AG04450 (cell line): ENCODE measurements at regions not wholly inside any gene's neighbourhood (a gene's known extent, or its start where the extent isn't known, plus 50 kb on each side); places are given as distances from the start of the nearest gene placed in this dataset.
A peak's percentile ranks its signal among the peaks of the same experiment; 100 is the strongest.

ENCODE experiments used
- CTCF ChIA-PET: fragments of 300-600, 350-600 bp; formaldehyde crosslinking; extraction: SDS; loops from one replicate; lab custom pipeline; 2022; ENCODE audit warnings: antibody characterized with exemption, inconsistent platforms; lab: Charles Lee
- POLR2A ChIA-PET: fragments of 350-600 bp; formaldehyde crosslinking; extraction: SDS; loops from one replicate; lab custom pipeline; 2021; ENCODE audit warnings: antibody characterized with exemption, inconsistent platforms; lab: Yijun Ruan, JAX
- DNase-seq: peaks from one replicate; pipeline ENCODE4 v3.0.0-alpha.2; 2011; ENCODE audit warnings: low read depth, low spot score
- H3K27ac ChIP-seq: one replicate; pipeline ENCODE4 v1.5.1; 2012; ENCODE audit warnings: low read depth, low read length, control low read depth
- H3K27me3 ChIP-seq: one replicate; pipeline ENCODE4 v1.6.0; 2012; ENCODE audit warnings: low read length; ENCODE audit not compliant: control insufficient read depth, insufficient read depth
- H3K4me3 ChIP-seq: 2 replicates; pipeline ENCODE4 v1.5.1; 2011; ENCODE audit warnings: mild to moderate bottlenecking, low read depth, low read length, control low read depth
- H3K9me3 ChIP-seq: 2 replicates; pipeline ENCODE4 v1.5.1; 2012; ENCODE audit warnings: low read length; ENCODE audit not compliant: control insufficient read depth, insufficient read depth
- TF ChIP-seq, protein P1 (sequence below): IDR thresholded peaks from 2 replicates; pipeline ENCODE4 v1.5.1; 2011; ENCODE audit warnings: low read depth, low read length, control low read depth, inconsistent platforms

DNA sequence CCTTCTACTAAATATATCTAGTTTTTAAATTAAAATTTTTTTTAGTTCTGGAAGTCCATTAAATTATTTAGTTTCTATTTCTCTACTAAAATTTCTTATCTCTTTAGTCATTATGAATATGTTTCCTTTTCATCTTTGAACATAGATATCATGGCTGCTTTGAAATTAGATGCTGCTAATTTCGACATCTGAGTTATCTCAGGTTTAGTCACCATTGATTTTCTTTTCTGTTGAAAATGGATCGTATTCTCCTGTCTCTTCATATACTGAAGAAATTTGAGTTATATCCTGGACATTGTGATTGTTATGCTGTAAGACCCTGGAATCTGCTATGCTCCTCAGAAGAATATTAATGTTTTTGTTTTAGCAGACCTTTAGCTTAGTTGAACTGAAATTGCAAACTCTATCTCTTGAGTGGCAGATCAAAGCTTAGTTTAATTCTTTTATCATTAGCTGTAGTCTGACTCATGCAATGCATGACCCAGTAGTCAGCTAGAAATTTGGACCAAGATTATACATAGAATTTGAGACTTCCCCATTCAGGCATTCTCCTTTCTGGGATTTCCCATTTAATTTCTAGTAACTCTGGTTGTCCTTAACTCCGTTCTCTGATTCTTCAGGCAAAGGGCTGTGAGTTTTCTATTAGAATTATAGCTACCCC lies 439.8 kb upstream of the IL12A start:
- CTCF ChIA-PET, result interaction anchor here (0.9 kb wide), 1 partner anchor 38 kb away, joined by 3 read pairs; no protein-coding TSS in a partner anchor
- Histone ChIP-seq H3K4me3 (no peak overlapping the region), H3K9me3 (no peaks in the 10 kb centered on the region), H3K27me3 (no peaks in the 10 kb centered on the region), H3K27ac (no peak overlapping the region)
- peak; percentile 36 for DNase-seq
- TF ChIP-seq, protein P1, sequence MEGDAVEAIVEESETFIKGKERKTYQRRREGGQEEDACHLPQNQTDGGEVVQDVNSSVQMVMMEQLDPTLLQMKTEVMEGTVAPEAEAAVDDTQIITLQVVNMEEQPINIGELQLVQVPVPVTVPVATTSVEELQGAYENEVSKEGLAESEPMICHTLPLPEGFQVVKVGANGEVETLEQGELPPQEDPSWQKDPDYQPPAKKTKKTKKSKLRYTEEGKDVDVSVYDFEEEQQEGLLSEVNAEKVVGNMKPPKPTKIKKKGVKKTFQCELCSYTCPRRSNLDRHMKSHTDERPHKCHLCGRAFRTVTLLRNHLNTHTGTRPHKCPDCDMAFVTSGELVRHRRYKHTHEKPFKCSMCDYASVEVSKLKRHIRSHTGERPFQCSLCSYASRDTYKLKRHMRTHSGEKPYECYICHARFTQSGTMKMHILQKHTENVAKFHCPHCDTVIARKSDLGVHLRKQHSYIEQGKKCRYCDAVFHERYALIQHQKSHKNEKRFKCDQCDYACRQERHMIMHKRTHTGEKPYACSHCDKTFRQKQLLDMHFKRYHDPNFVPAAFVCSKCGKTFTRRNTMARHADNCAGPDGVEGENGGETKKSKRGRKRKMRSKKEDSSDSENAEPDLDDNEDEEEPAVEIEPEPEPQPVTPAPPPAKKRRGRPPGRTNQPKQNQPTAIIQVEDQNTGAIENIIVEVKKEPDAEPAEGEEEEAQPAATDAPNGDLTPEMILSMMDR, result no peak
- POLR2A ChIA-PET, result no interaction called here

DNA sequence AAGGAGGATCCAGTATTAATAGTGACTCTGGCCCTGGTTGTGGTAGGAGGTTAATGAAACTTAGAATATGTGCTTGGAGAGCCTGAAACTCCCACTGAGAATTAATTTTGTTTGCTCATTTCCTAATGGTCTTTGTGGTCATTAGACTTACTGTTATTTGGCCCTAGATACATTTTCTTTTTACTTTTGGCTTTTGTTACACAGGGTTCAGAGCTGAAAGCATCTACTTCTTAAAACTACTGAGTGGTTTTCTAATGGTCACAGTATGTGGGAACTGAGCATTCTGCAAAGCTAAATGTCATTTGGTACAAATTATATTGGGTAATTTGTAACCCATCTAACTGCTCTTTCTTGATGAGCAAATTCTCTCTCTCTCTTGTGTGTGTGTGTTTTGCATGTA lies 433.4 kb upstream of the IL12A start:
- no peak overlapping the region for H3K27ac ChIP-seq
- peaks cover 9% of the 10 kb centered on the region for H3K27me3 ChIP-seq
- DNase-seq, result no peak
- CTCF ChIA-PET, result no interaction called here
- H3K4me3 ChIP-seq, result no peak overlapping the region
- POLR2A ChIA-PET, result no interaction called here
- TF ChIP-seq, protein P1, result no peak
- no peaks in the 10 kb centered on the region for H3K9me3 ChIP-seq

DNA sequence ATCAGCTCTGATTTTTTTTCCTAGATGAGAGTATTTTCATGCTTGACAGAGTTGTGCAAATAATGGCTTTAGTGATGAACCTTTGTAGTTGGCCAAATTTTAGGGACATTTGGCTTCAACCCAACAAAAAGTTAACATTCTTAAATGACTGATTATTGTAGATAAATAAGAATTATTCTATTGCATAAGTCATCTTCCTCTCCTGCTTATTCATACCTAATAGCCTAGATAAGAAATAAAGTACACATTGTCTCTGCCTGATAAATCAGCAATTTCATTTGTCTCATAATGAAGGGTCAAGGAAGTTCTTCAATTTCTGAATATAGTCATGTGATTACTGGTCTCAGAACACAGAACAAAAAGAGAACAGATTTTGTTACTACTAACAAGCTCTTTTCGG lies 428.9 kb upstream of the IL12A start:
- ChIA-PET CTCF (interaction anchor here (0.8 kb wide), 1 partner anchor 238 kb away, joined by 3 read pairs; no protein-coding TSS in a partner anchor), POLR2A (no interaction called here)
- Histone ChIP-seq H3K4me3 (no peak overlapping the region), H3K27me3 (peaks cover 18% of the 10 kb centered on the region), H3K27ac (no peak overlapping the region), H3K9me3 (no peaks in the 10 kb centered on the region)
- TF ChIP-seq, protein P1, result no peak
- no peak for DNase-seq

DNA sequence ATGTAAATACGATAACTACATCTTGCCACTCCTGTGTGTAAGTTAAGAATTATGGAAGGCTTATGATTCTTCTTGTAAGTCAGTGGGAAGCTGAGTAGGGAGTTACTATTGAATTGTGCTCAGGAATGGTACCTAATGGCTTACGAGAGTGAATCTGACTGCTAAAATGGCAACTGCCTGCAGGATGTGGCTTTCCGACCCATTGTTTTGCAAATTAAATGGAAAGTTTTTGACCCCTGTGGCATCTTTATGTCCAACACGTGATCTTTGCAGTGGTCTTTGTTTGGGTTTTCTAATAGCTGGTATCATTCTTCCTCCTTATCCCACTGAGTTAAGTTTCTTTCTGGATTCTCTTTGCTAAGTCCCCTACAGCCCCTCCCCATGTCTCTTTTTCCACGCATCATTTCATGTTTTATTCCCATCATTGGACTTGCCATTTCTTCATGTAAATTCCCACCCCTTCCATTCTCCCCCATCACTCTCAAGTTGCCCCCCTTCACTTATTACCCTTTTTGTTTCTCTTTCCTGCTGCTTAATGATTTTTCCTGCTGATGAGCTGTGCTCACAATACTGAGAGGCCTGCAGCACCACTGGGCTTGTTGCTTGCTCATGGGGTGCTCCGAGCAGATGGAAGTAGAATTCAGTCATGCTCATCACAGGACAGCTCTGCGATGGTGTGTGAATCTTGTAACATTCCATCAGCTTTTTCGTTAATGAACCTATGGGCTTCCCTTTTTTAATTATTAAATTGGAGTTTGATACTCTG lies 428.2 kb upstream of the IL12A start:
- POLR2A ChIA-PET, result interaction anchor here (0.6 kb wide), 1 partner anchor 19 kb away, joined by 9 read pairs; no protein-coding TSS in a partner anchor
- H3K9me3 ChIP-seq, result no peaks in the 10 kb centered on the region
- TF ChIP-seq, protein P1, result no peak
- H3K4me3 ChIP-seq, result no peak overlapping the region
- DNase-seq, result no peak
- H3K27ac ChIP-seq, result no peak overlapping the region
- CTCF ChIA-PET, result interaction anchor here (0.6 to 1.0 kb wide), 3 partner anchors 56 to 245 kb away, joined by 3 to 5 read pairs (median 4); no protein-coding TSS in a partner anchor
- H3K27me3 ChIP-seq, result peaks cover 18% of the 10 kb centered on the region

DNA sequence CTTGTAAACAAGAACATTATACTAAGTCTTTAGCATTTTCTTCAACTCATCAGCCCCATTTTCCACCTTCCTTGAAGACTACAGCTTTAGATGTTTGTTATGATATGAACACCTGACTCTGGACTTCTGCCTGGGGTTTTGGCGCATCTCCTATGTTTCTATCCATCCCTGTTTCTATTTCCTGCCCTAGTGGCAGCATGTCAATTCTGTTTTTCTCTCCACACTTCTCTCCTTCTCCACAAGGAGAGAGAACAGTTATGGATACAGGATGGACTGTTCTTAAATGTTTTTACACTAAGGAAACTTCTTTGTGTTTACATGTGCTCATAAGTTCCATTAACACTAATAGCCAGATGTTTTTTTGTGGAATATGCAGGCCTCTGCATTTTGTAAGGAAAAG lies 423.3 kb upstream of the IL12A start:
- ChIA-PET POLR2A (no interaction called here), CTCF (no interaction called here)
- no peak for DNase-seq
- H3K9me3 ChIP-seq, result no peaks in the 10 kb centered on the region
- no peak overlapping the region for H3K4me3 ChIP-seq
- TF ChIP-seq, protein P1, result no peak
- peaks cover 8% of the 10 kb centered on the region for H3K27me3 ChIP-seq
- no peak overlapping the region for H3K27ac ChIP-seq
